WI38 (cell line): ENCODE measurements at regions not wholly inside any gene's neighbourhood (a gene's known extent, or its start where the extent isn't known, plus 50 kb on each side); places are given as distances from the start of the nearest gene placed in this dataset.

Source experiments
- H3K4me3 ChIP-seq: 2 replicates; pipeline ENCODE4 v1.5.1; 2011; ENCODE audit warnings: low read depth, mild to moderate bottlenecking, control low read depth, low read length
- CTCF ChIP-seq: IDR thresholded peaks from 2 replicates; pipeline ENCODE4 v1.5.1; 2012; ENCODE audit warnings: low read depth, mild to moderate bottlenecking, control low read depth, low read length

- no peak overlapping the region for H3K4me3 ChIP-seq
- TF ChIP-seq CTCF, result no peak
Measured at GRCh38 chr17:72520665-72521303, 400.0 kb downstream of the SOX9 start.

DNA sequence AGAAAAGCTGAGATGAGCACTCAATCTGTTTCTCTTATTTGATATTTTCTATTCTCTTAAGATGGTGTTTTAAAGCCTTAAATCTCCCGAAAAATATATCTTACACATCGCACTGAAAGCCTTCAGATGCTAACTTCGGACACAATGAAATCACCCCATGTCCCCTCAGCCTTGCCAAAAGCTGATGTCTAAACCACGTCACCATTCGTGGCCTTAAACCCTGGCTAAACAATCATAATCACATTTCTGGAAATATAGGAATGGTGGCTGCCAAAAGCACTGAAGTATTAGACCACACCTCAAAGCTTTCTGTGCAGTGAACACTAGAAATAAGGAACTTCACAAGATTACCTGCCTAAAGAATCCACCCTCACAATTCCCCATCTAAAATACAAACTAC, 402.7 kb downstream of the SOX9 start:
- no peak overlapping the region for H3K4me3 ChIP-seq
- no peak for TF ChIP-seq CTCF

DNA sequence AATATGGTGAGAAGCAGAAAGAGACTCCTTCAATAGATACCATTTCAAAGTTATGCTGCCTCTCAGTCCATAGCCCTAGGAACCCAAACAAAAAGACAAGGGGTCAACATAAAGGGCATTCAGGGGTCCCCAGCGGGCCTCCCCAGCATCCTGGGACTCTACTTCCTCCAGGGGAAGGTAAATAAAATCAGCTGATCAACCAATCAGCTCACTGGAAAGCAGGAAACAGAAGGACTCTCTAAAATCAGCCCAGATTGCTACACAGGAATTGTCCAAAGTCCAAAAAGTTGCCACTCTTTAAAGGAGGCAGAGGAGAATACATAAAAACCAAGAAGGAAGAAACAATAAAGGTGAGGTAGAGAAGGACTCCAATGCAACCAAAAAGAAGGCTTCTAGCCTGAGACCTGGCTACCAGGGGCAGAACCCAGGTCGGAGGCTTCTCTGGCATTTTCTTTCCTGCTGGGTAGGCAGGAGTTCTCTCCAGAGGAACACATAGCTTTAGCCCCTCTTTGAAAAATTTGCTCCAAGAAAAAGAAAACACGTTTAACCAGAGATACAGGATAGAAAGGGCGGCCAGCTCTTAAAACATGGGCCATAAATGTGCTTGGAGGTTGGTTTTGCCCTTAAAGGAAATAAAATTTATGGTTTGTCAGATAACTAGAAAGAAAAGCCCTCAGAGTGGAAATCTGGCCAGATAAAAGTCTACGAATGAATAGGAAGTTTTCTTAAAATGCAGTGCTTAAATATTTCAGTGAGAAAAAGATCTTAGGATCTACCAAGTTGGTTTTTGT, 404.6 kb downstream of the SOX9 start:
- no peak overlapping the region for H3K4me3 ChIP-seq
- no peak for TF ChIP-seq CTCF

GRCh38 chr17:72526769-72527168, 405.9 kb downstream of the SOX9 start:
- TF ChIP-seq CTCF, result no peak
- H3K4me3 ChIP-seq, result no peak overlapping the region

DNA sequence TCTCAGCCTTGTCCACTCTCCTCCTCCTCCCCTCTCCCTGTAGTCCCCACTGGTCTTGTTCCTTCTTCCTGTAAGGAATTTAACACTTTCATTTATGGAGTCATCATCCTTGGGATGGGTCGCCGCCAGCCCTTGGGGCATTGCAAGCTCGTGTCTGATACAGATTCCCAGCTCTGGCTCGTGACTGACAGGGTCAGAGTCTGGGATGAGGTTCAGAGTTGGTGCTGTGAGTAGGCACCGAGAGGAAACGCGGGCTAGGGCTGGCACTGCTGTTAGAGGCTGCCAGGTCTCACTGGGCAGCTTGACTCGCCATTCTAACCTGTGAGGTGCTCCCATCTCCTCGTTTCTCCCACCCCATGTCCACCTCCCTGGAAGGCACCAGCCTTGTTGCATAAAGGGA, 407.0 kb downstream of the SOX9 start:
- H3K4me3 ChIP-seq, result no peak overlapping the region
- TF ChIP-seq CTCF, result no peak

- no peak for TF ChIP-seq CTCF
- no peak overlapping the region for H3K4me3 ChIP-seq
Measured at GRCh38 chr17:72528683-72529082, 407.9 kb downstream of the SOX9 start.

- H3K4me3 ChIP-seq, result no peak overlapping the region
- no peak for TF ChIP-seq CTCF
Measured at GRCh38 chr17:72529386-72529785, 408.6 kb downstream of the SOX9 start.
